Fibroblast of lung (primary cell): ENCODE measurements at regions not wholly inside any gene's neighbourhood (a gene's known extent, or its start where the extent isn't known, plus 50 kb on each side); places are given as distances from the start of the nearest gene placed in this dataset.

Source experiments
- DNase-seq, 2 donors: peaks; one replicate each; pipeline versions ENCODE4 v3.0.0 to v3.0.0-alpha.2; 2010; ENCODE audit warnings: low read depth in 2 of 2
- H2AFZ ChIP-seq: 2 replicates; pipeline ENCODE4 v1.5.1; 2012; ENCODE audit warnings: low read length, control low read depth, inconsistent platforms
- H3K27ac ChIP-seq: 2 replicates; pipeline ENCODE4 v1.5.1; 2011; ENCODE audit warnings: low read length, control low read depth; ENCODE audit not compliant: insufficient read depth
- H3K27me3 ChIP-seq: 2 replicates; pipeline ENCODE4 v1.5.1; 2011; ENCODE audit warnings: mild to moderate bottlenecking, low read length; ENCODE audit not compliant: control insufficient read depth, insufficient read depth
- H3K36me3 ChIP-seq: 2 replicates; pipeline ENCODE4 v1.5.1; 2011; ENCODE audit warnings: low read length; ENCODE audit not compliant: control insufficient read depth, insufficient read depth
- H3K4me1 ChIP-seq: 2 replicates; pipeline ENCODE4 v1.5.1; 2011; ENCODE audit warnings: low read length; ENCODE audit not compliant: control insufficient read depth, insufficient read depth; ENCODE audit errors: extremely low read depth
- H3K4me2 ChIP-seq: 2 replicates; pipeline ENCODE4 v1.5.1; 2011; ENCODE audit warnings: low read length, control low read depth; ENCODE audit not compliant: insufficient read depth; ENCODE audit errors: extremely low read depth
- H3K4me3 ChIP-seq, 4 experiments: fragments of 200-600 bp in 1 of 4; sonication (generic) in 1 of 4; replicated peaks in 1 of 4; 2 replicates each; pipeline ENCODE4 v1.5.1; 2011 to 2016; ENCODE audit warnings: low read length in 4 of 4, low read depth in 3 of 4, mild to moderate bottlenecking in 3 of 4, control low read depth in 2 of 4, inconsistent platforms in 1 of 4, mixed read lengths in 1 of 4; ENCODE audit not compliant: insufficient read depth in 1 of 4; ENCODE audit errors: control extremely low read depth in 1 of 4
- H3K79me2 ChIP-seq: 2 replicates; pipeline ENCODE4 v1.5.1; 2012; ENCODE audit warnings: mild to moderate bottlenecking, low read length, inconsistent platforms; ENCODE audit not compliant: control insufficient read depth, insufficient read depth
- H3K9ac ChIP-seq: 2 replicates; pipeline ENCODE4 v1.5.1; 2011; ENCODE audit warnings: mild to moderate bottlenecking, low read length, control low read depth; ENCODE audit not compliant: insufficient read depth
- H3K9me3 ChIP-seq: 2 replicates; pipeline ENCODE4 v1.5.1; 2012; ENCODE audit warnings: low read depth, low read length; ENCODE audit not compliant: control insufficient read depth, insufficient read depth
- H4K20me1 ChIP-seq: 2 replicates; pipeline ENCODE4 v1.5.1; 2011; ENCODE audit warnings: low read length; ENCODE audit not compliant: control insufficient read depth, insufficient read depth; ENCODE audit errors: extremely low read depth
- EZH2 ChIP-seq: IDR thresholded peaks from 2 replicates; pipeline ENCODE4 v1.5.1; 2012; ENCODE audit warnings: low read length, control low read depth, mild to moderate bottlenecking; ENCODE audit errors: missing control alignments
- TF ChIP-seq, protein P1 (sequence below), 2 donors: IDR thresholded peaks in 1 of 2; conservative IDR thresholded peaks in 1 of 2; 1 replicate in 1 of 2; 2 replicates in 1 of 2; pipeline ENCODE4 v1.5.1; 2011 to 2012; ENCODE audit warnings: low read length in 2 of 2, control low read depth in 1 of 2, inconsistent platforms in 1 of 2, low read depth in 1 of 2, mild to moderate bottlenecking in 1 of 2

DNA sequence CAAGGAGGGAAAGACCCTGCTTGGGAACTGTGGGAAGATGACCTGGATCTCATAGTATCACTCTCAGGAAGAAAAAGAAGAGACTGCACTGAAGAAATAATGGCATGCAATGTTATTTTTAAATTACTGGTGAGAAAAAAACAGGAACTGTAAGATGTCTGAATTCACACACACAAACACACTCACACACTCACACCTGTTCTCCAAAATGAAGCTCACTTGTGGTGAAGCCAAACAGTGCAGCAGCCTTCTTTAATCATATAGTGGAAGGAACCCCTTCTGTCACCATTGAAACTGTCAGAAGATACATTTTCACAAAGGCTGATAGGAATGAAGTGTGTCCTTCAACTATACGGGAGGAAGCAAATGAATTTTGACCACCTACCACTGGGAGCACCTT lies 156.5 kb upstream of the GHITM start:
- H3K4me1 ChIP-seq, result no peaks in the 10 kb centered on the region
- TF ChIP-seq EZH2, result no peak
- TF ChIP-seq, protein P1, sequence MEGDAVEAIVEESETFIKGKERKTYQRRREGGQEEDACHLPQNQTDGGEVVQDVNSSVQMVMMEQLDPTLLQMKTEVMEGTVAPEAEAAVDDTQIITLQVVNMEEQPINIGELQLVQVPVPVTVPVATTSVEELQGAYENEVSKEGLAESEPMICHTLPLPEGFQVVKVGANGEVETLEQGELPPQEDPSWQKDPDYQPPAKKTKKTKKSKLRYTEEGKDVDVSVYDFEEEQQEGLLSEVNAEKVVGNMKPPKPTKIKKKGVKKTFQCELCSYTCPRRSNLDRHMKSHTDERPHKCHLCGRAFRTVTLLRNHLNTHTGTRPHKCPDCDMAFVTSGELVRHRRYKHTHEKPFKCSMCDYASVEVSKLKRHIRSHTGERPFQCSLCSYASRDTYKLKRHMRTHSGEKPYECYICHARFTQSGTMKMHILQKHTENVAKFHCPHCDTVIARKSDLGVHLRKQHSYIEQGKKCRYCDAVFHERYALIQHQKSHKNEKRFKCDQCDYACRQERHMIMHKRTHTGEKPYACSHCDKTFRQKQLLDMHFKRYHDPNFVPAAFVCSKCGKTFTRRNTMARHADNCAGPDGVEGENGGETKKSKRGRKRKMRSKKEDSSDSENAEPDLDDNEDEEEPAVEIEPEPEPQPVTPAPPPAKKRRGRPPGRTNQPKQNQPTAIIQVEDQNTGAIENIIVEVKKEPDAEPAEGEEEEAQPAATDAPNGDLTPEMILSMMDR (conservative IDR thresholded peaks at IDR 0.05 in 1 of 2, IDR thresholded peaks at IDR 0.05 in 1 of 2; ENCODE audit: low read depth in 1 of 2, low read length in 2 of 2), result no peak
- no peak for DNase-seq
- H3K4me3 ChIP-seq, result no peak overlapping the region
- no peaks in the 10 kb centered on the region for H3K9me3 ChIP-seq
- no peak overlapping the region for H3K9ac ChIP-seq
- H3K27ac ChIP-seq, result no peak overlapping the region
- H2AFZ ChIP-seq, result no peak overlapping the region
- H3K27me3 ChIP-seq, result no peaks in the 10 kb centered on the region
- no peaks in the 10 kb centered on the region for H3K36me3 ChIP-seq
- no peaks in the 10 kb centered on the region for H4K20me1 ChIP-seq
- H3K79me2 ChIP-seq, result no peaks in the 10 kb centered on the region
- H3K4me2 ChIP-seq, result no peak overlapping the region

DNA sequence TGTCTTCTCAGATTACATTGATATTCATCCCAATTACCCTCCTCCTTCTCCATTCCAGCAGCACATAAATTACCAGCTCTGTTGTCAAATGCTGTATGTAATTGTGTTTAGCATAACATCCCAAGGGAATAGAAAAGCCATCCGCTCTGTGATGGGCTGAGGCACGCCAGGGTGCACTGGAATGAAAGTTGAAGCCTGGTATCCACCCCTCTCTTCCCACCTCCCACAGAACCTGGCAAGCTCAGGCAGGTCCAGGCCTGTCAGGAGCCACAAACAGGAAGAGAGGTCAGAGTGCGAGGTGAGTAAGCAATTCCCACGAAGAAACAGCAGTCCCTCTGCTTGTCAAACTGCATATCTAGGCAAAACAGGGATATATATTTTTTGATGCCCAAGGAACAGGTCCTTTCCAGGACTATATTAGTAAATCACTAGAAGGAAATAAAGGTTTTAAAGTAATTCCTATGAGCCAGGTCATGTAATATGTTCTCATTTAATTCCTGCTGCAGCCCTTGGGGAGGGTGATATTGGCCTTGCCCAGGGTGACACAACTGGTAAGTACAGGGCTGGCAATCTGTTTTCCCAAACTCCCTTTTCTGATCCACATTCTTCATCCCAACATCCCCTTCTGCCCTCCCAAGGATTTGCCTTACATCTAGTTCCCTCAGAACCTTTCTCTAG lies 155.6 kb upstream of the GHITM start:
- TF ChIP-seq, protein P1 (conservative IDR thresholded peaks at IDR 0.05 in 1 of 2, IDR thresholded peaks at IDR 0.05 in 1 of 2; ENCODE audit: low read depth in 1 of 2, low read length in 2 of 2), result no peak
- no peak for TF ChIP-seq EZH2
- no peaks in the 10 kb centered on the region for H3K27me3 ChIP-seq
- no peak overlapping the region for H3K4me2 ChIP-seq
- H3K27ac ChIP-seq, result no peak overlapping the region
- H3K36me3 ChIP-seq, result no peaks in the 10 kb centered on the region
- DNase-seq, result peak in 1 of 2 donors; percentile 30
- no peaks in the 10 kb centered on the region for H4K20me1 ChIP-seq
- H3K9me3 ChIP-seq, result no peaks in the 10 kb centered on the region
- H3K9ac ChIP-seq, result no peak overlapping the region
- H2AFZ ChIP-seq, result no peak overlapping the region
- H3K79me2 ChIP-seq, result no peaks in the 10 kb centered on the region
- H3K4me3 ChIP-seq, result no peak overlapping the region
- no peaks in the 10 kb centered on the region for H3K4me1 ChIP-seq

DNA sequence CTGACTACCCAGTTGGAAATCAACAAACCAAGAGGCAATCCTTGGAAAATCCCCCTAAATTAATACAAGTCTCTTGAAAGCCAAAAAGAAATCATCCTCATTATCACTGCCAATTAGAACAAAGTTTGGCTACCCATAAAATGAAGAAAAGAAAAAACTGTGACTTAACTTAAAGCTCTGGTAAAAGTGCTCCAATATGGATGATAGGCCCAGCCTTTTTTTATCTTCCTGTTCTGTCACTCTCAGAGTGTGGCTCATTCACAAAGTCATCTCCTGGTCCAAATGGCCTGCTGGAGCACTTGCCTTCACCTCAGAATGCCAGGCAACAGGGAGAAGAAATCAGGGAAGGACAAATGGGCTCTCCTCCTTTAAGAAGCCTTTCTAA lies 155.1 kb upstream of the GHITM start:
- H3K4me3 ChIP-seq, result no peak overlapping the region
- H3K27me3 ChIP-seq, result no peaks in the 10 kb centered on the region
- H3K36me3 ChIP-seq, result no peaks in the 10 kb centered on the region
- H3K27ac ChIP-seq, result no peak overlapping the region
- no peak overlapping the region for H3K4me2 ChIP-seq
- no peaks in the 10 kb centered on the region for H4K20me1 ChIP-seq
- DNase-seq, result no peak
- no peaks in the 10 kb centered on the region for H3K79me2 ChIP-seq
- H3K9ac ChIP-seq, result no peak overlapping the region
- H3K4me1 ChIP-seq, result no peaks in the 10 kb centered on the region
- no peak overlapping the region for H2AFZ ChIP-seq
- TF ChIP-seq EZH2, result no peak
- TF ChIP-seq, protein P1 (conservative IDR thresholded peaks at IDR 0.05 in 1 of 2, IDR thresholded peaks at IDR 0.05 in 1 of 2; ENCODE audit: low read depth in 1 of 2, low read length in 2 of 2), result no peak
- H3K9me3 ChIP-seq, result no peaks in the 10 kb centered on the region
